ENCODE measurements at regions not wholly inside any gene's neighbourhood (a gene's known extent, or its start where the extent isn't known, plus 50 kb on each side); places are given as distances from the start of the nearest gene placed in this dataset.
"Not testable (repeated sequence)": the region's sequence is repeated elsewhere in the genome, so short reads cannot be mapped to it uniquely, and the experiment has no call there.

DNA sequence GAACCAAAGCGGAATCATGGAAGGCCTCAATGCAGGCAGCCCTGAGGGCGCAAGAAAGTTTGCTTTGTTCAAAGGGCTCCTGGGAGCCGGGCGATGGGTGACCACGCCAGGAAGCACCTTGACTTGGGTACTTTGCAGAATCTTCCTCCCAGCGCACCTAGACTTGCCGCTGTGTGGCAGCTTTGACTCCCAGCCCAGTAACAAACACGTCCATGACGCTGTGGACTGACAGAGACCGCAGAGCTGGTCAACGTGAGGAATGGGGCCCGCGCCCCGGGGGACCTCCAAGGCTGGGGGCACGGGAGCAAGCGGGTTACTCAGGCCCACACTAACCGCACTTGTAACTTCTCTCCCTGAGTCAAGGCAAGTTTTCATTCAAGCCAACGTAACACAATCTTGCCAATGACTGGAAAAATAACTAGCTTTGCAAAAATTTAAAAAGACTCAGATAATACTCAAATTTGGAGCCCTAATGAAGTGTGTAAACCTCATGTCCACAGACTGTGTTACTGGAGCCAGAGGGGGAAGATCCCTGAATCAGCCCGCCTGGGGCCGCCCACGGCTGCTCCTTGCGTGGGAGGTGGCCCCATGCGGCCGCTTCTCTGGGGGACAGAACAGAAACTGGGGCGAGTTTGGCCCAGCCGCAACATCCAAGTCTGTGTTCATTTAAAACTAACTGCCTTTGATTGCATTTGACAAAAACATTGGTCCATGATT, 130.8 kb downstream of the DNAJB6 start:
- POLR2A ChIA-PET = no interaction called here
- CTCF ChIA-PET = no interaction called here

DNA sequence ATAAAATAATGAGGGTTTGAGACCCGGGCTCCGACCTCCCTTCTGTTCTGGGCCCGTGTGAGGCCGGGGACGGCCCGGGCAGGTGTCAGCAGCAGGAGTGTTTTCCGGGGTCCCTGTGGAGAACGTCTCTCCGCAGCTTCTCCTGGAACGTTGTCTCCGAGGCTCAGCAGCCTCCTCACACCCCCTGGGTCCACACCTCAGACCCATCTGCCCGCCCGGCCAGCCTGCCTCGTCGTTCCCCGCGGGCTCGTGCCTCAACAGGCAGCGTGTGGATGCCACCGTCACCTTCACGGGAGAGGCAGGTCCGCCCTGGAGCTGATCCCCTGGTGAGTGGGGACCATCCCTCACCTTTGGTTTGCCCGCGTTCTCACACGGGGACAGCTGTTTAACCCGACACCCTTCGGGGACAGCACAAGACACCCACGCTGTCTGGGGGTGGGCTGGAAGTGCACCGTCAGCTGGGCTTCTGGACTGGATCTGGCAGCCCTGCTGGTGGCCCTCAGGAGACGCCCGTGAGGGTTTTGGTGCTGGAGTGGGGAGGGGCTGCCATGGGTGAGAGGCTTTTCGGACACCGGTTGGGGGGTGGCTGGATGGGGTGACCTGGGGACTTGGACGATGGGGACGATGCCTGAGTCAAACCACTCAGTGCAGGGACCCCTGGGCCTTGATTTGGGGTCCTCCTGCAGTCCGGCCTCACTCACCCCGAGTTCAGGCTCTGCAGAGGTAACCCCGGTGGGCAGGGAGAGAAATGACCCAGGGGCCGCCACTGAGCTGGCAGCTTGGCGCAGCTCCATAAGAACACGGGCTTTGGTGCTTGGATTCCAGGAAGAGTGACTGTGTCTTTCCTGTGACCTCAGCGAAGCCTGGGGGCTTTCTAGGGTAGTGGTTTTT, 131.7 kb downstream of the DNAJB6 start:
- POLR2A ChIA-PET = no interaction called here
- CTCF ChIA-PET = no interaction called here

DNA sequence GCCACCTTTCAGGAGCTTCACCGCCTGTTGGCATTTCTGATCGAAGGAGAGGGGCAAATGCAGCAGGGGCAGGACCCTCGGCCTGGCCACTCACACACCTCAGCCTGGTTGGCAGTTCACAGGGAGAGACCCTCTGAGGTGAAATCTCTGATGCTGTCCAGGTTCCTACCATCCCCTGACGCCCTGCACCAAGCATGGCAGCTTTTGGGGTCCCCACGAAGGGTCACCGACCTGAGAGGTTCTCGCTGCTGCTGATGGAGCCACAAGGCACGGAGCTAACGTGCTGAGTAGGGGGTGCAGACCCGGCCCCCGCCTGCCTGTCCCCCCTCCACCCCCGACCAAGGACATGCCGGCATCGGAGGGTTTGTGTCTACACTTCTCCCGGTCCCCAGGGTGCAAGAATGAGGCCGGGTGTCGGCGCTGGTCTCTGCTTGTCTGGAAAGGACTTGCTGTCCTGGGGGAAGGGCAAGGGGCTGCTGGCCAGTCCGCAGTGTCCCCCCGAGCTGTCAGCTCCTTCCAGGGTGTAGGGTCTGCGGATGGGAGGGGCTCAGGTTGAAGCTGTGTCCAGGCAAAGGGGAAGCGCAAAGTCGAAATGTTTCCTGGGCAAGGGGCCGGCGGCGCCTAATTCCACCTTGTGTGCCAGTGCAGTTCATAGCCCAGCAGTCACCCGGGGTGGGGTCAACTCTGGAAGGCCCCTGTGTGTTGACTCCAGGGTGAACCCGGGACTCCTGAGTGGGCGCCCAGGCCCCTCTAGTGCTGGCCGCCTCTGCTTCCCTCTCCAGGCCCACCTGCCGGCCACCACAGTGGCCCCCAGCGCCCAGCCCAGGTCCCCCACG, 132.6 kb downstream of the DNAJB6 start:
- POLR2A ChIA-PET = no interaction called here

DNA sequence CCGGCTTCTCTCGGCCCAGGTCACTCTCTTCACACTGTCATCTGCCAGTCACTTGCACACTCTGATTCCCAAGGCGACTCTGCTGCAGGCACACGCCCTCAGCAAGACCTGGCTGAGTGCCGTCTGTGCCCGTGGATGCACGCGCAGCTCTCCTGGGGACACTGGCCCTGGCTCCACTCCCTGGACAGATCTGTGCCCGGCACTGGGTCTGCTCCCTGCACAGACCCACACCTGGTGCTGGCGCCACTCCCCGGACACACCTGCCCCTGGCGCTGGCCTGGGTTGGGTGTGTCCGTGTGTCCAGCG, 133.2 kb downstream of the DNAJB6 start:
- POLR2A ChIA-PET = no interaction called here
- CTCF ChIA-PET = no interaction called here

More for the DNA sequence above, 132.6 kb downstream of the DNAJB6 start:
- CTCF ChIA-PET = no interaction called here

DNA sequence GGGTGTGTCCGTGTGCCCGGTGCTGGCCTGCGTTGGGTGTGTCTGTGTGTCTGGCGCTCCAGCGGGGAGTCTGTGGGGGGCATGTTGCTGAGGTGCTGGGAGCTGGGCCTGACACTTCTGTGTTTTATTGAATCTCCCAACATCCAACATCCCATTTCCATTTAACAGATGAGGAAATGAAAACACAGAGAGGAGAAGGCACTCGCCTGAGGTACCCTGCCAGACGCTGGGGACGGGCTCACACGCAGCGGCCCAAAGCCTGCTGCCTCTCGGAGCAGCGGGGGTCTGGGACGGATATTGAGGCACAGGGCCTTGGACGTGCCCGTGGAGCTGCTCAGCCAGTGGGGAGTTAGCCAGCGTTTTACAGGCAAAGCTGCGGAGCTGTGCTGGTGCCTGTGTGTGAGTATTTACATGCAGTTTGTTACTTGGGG, 133.9 kb downstream of the DNAJB6 start:
- ChIA-PET POLR2A (no interaction called here), CTCF (interaction anchor here (1.4 kb wide), 1 partner anchor 32 kb away, joined by 3 read pairs; no protein-coding TSS in a partner anchor)

DNA sequence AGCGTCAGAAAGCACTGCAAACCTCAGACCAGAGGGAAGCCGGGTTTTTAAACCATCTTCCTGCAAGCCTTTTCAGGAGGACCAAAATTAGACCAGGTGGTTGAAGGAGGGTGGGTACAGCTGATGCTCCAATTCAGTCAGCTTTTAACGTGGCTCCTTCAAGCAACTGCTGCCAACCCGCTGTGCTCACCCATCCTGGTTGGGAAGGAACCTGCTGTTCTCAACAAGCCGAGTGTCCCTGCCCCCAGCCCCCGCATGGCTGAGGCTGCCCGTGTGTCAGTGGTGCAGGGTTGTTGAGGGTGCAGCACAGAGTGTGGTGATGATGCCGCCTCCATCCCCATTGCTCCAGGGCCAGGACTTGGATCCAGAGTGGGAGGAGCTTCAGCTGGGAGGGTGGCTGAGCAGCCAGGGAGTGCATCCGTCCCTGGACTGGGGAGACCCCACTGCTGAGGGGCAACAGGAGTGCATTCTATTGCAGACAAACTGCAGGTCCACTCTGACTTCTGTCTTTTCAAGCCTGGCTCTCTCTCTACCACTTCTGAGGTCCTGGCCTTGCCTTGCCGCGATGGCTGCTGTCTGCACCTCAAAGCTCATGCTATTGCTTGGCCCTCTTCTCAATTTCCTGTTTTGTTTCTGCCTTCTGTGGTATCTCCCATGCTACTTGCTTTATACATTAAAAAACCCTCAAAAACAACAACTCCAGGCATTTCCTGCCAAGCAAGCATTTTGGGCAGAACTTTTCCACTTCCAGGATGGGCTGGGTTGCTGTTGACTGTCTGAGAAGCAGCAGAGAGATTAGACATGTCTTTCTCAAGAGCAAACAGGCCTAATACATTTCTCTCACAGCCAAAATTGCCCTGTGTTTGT, 134.7 kb downstream of the DNAJB6 start:
- ChIA-PET CTCF (interaction anchor here (1.4 kb wide), 1 partner anchor 31 kb away, joined by 3 read pairs; no protein-coding TSS in a partner anchor), POLR2A (no interaction called here)

DNA sequence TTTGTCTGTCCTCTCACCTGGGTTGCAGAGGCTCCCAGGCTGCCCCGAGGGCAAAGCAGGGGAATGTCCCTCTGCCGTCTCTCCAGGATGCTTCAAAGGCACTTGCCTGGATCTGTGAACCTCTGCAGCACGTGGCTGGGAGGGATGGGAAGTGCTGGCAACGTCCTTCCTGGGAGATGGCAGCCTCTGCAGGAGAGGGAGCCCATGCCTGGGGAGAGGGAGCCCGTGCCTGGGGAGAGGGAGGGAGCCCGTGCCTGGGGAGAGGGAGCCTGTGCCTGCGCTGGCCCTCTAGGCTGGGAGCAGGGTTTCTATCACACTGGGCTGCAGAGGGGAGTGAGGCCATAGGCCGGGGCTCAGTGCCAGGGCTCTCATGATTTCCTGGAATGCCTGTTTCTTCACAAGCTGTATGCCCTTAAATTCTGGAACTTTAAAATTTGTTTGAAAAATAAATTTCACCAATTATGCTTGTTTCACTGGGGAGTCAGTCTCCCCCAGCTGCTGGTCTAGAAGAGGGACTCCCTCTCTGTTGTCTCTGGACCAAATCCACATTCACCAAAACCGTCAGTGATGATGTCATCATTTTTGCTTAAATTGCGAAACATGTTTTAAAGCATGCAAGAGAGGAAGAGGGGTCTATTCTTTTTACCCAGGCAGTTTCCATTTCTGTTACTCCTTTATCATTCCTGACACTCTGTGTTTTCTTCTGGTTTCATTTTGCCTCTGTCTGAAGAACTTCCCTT, 135.7 kb downstream of the DNAJB6 start:
- POLR2A ChIA-PET = no interaction called here
- CTCF ChIA-PET = interaction anchor here (1.4 kb wide), 1 partner anchor 30 kb away, joined by 3 read pairs; no protein-coding TSS in a partner anchor

DNA sequence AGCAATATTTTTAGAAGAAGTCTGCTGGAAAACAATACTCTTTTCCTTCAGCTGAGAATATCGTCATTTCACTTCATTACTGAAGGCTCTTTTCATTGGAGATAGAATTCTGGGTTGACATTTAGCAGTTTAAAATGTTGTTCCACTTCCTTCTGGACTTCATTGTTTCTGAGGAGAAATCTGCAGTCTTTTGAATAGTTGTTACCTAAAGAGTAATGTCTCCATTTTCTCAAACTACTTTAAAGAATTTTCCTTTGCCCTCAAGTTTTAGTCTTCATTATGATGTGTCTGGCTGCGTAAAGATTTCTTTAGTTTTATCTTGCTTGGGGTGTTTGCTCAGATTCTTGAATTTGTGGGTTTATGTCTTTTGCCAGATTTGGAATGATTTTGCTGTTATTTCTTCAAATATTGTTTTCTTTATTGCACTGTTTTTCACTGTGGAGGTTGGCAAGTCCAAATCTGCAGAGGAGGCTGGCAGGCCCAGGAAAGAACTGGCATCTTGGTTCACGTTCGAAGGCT, 136.3 kb downstream of the DNAJB6 start:
- ChIA-PET CTCF (no interaction called here), POLR2A (no interaction called here)

DNA sequence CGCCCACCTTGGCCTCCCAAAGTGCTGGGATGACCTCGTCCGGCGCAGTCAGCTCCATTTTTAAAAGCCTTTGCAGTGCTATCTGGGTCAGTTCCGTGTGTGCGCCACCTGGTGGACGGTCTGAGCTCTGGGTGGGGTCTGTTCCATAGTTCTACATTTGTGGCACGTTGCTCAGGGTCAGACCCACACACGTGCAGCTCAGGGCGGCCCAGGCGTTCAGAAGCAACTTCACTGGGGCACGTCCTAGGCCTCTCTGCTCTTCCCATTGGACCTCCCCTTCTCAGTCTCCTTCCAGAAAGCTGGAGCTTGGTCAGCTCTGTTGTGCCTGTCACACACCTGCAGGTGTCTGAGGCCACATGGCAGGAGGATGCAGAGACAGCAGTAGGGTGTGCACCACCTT, 137.9 kb downstream of the DNAJB6 start:
- POLR2A ChIA-PET = interaction anchor here (0.7 kb wide), 1 partner anchor 158 kb away, joined by 9 read pairs; no protein-coding TSS in a partner anchor
- CTCF ChIA-PET = interaction anchor here (0.6 to 0.8 kb wide), 2 partner anchors 10 to 1754 kb away, joined by 3 read pairs; no protein-coding TSS in a partner anchor

DNA sequence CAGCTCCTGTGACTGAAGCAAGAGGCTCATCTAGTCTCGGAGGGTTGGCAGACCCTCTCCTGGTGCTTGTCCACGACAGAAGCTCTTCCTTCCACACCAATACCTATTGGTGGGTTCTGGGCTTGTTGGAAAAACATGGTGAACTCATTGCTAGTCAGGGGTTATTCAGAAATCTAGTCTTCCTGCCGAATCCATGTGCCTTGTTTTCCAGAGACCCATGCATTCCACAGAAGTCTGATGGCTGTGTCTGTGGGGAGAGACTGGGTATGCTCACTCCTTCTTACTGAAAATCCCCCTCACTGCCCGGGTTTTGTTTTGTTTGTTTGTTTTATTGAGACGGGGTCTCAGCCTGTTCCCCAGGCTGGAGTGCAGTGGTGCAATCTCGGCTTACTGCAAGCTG, 138.3 kb downstream of the DNAJB6 start:
- ChIA-PET CTCF (interaction anchor here (0.6 to 0.8 kb wide), 2 partner anchors 9 to 1755 kb away, joined by 3 read pairs; no protein-coding TSS in a partner anchor), POLR2A (no interaction called here)

DNA sequence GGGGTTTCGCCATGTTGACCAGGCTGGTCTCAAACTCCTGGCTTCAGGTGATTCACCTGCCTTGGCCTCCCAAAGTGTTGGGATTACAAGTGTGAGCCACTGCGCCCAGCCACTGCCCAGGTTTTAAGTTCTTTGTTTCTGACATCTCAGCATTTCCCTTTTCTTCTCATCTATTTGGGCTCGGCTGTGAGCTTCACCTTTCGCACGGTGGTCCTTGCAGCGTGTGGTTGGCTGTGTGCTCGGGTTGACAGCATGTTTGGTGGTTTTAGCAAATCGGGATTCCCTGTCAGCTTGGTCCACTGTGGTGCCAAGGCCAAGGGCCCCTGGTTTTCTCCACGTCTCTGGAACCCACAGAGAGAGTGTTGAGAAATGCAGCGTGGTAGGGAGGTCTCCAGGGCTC, 138.8 kb downstream of the DNAJB6 start:
- POLR2A ChIA-PET = no interaction called here
- CTCF ChIA-PET = no interaction called here

DNA sequence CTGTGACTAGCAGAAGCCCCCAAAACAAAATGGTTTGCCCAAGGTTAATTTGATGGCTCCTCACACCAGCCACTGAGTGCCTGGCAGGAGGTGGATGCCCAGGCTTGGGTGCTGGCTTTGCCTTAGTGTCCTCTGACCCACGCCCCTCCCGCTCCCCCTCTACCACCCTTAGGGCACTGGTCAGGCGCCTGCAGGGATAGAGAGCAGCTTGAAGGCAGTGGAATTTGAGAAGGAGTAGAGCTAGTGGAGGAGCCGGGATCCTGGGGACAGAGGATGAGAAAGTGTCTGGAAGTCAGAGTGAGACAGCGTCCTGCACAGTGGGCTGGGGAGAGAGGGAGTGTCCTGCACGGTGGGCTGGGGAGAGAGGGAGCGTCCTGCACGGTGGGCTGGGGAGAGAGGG, 139.4 kb downstream of the DNAJB6 start:
- ChIA-PET POLR2A (no interaction called here), CTCF (no interaction called here)

DNA sequence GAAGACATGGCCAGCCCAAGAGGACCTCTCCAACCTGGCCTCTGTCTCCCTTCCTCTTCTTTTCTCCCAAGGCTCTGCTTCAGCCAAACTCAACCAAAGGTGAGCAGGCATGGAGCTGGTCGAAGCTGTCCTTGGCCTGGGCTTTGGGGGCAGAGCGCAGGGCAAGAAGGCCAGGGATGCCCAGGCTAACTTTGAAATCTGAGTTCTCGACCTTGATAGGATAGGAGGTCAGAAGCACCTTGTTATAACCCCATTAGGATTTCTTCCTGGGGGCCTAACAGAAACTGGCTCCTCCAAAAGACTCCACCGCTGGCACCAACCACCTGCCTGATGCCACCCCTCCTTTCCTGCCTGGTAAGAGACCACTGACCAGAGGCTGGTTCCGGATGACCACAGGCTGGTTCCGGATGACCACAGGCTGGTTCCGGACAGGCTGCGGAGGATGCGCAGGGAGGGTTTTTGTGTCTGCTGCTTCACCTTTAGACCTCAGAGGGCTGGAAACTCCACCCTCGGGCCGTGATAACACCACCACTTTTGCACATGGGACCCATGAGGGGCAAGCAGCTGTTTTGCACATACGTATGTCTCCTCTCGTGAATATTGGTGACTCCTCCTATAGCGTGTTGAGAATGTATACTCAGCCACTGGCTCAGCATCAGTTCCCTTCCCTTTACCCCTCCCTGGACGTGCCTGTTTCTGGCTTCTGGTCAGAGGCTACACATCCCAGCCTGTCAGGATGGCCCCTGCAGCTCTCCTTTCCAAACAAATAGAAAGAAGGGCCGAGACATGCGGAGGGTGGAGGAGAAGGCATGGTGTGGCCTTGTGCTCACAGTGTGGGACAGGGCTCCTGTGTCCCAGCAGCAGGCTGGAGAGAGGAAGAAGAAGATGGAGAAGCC, 140.1 kb downstream of the DNAJB6 start:
- POLR2A ChIA-PET = no interaction called here
- CTCF ChIA-PET = no interaction called here

DNA sequence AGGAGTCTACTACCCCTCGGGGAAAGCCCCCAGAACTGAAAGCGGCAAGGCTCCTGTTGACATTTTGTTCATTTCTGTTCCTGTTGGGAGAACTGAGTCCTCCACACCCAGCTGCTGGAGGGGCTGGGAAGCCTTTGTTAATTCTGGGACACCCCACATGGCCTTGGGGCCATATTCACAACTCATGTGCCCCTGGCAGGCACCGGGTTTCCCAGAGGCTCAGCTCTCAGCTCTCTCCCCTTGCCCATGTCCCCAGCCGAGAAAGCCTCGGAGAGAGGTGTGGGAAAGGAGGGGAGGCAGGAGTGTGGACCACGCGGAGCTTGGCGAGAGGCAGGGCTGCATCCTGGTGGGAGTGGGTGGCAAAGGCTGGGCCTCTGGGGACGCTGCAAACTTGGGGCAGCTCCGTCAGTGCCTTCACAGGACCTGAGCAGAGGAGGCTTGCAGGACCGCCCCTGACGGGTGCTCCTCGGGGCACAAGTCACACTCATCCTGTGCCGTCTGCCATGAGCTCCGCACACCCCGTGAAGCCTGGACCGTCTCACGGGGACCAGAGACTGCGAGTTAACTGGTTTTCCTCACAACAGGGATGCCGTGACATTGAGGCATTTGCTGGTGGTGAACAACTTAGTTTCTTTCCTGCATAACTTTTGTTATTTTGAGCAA, 140.9 kb downstream of the DNAJB6 start:
- ChIA-PET POLR2A (no interaction called here), CTCF (interaction anchor here (0.6 kb wide), 1 partner anchor 138 kb away, joined by 3 read pairs; no protein-coding TSS in a partner anchor)

DNA sequence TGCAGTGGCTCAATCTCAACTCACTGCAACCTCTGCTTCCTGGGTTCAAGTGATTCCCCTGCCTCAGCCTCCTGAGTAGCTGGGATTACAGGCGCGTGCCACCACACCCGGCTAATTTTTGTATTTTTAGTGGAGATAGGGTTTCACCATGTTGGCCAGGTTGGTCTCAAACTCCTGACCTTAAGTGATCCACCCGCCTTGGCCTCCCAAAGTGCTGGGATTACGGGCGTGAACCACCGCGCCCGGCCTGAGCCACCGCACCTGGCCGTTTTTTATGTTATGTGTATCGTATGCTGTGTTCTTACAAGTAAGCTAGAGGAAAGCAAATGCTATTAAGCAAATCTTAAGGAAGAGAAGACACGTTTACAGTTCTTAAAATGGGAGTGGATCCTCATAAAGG, 141.8 kb downstream of the DNAJB6 start:
- CTCF ChIA-PET, POLR2A ChIA-PET: not testable (repeated sequence)

DNA sequence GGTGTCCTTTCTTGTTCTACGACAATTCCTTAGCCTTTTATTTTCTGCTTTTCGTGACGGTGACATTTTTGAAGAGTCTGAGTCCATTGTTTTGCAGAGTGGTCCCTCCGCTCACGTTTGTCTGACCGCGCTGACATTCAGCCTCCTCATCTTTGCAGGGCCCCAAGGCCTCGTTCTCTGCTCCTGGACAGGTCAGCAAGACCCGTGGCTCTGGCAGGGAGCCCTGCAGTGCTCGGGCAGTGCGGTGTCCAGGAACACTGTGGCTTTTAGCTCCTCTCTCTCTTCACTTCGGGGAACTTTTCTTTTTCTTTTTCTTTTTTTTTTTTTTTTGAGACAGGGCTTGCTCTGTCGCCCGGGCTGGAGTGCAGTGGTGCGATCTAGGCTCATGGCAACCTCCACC, 142.5 kb downstream of the DNAJB6 start:
- CTCF ChIA-PET = no interaction called here
- POLR2A ChIA-PET = no interaction called here
